B cell (primary cell): ENCODE measurements at regions not wholly inside any gene's neighbourhood (a gene's known extent, or its start where the extent isn't known, plus 50 kb on each side); places are given as distances from the start of the nearest gene placed in this dataset.

Experiments used
- ATAC-seq: fragments of 200-7000 bp; cut with Tn5 transposase; one replicate; pipeline ENCODE4 v1.10.0; 2021; ENCODE audit warnings: low read depth, mild to moderate bottlenecking, moderate number of reproducible peaks, moderate library complexity
- CTCF ChIA-PET: fragments of 350-600 bp; sonication (Branson Sonifier 250); formaldehyde crosslinking; loops from one replicate; lab custom pipeline; 2021; ENCODE audit warnings: antibody characterized with exemption, inconsistent platforms; lab: Charles Lee
- POLR2A ChIA-PET: fragments of 350-600 bp; sonication (Branson Sonifier 250); formaldehyde crosslinking; loops from one replicate; lab custom pipeline; 2021; ENCODE audit warnings: antibody characterized with exemption; lab: Charles Lee
- DNase-seq: peaks from one replicate; pipeline ENCODE4 v3.0.0; 2013
- H2AFZ ChIP-seq: 2 replicates; pipeline ENCODE4 v1.6.1; 2012; ENCODE audit warnings: mild to moderate bottlenecking, low read depth, low read length; ENCODE audit not compliant: insufficient read depth, poor library complexity, severe bottlenecking
- H3K27ac ChIP-seq, 2 donors: 1 replicate in 1 of 2; 2 replicates in 1 of 2; pipeline ENCODE4 v1.5.1; 2012 to 2013; ENCODE audit warnings: low read length in 2 of 2, mild to moderate bottlenecking in 2 of 2, moderate library complexity in 1 of 2
- H3K27me3 ChIP-seq, 4 experiments: fragments of 200-600 bp in 1 of 4; sonication (generic) in 1 of 4; replicated peaks in 1 of 4; 1 replicate in 2 of 4; 2 replicates in 2 of 4; pipeline versions ENCODE4 v1.6.1 to v1.7.0; 2013 to 2016; ENCODE audit warnings: low read length in 3 of 4, mild to moderate bottlenecking in 2 of 4, mixed read lengths in 1 of 4, moderate library complexity in 1 of 4; ENCODE audit not compliant: insufficient read depth in 4 of 4, control insufficient read depth in 3 of 4; ENCODE audit errors: control extremely low read depth in 1 of 4
- H3K36me3 ChIP-seq, 2 experiments: replicated peaks in 1 of 2; 1 replicate in 1 of 2; 2 replicates in 1 of 2; pipeline versions ENCODE4 v1.6.1 to v1.7.1; 2013; ENCODE audit warnings: low read length in 1 of 2; ENCODE audit not compliant: insufficient read depth in 2 of 2, control insufficient read depth in 1 of 2; ENCODE audit errors: control extremely low read depth in 1 of 2, extremely low read depth in 1 of 2
- H3K4me1 ChIP-seq, 2 donors: fragments of 200-600 bp in 1 of 2; sonication (generic) in 1 of 2; 1 replicate in 1 of 2; 2 replicates in 1 of 2; pipeline versions ENCODE4 v1.5.1 to v1.6.1; 2013 to 2017; ENCODE audit warnings: low read length in 2 of 2; ENCODE audit not compliant: control insufficient read depth in 2 of 2, insufficient read depth in 2 of 2
- H3K4me2 ChIP-seq: replicated peaks from 2 replicates; pipeline ENCODE3; 2012; ENCODE audit warnings: mild to moderate bottlenecking, low read depth, low read length; ENCODE audit not compliant: poor library complexity, severe bottlenecking
- H3K4me3 ChIP-seq, 5 experiments: fragments of 200-600 bp in 1 of 5; sonication (generic) in 1 of 5; 1 replicate in 3 of 5; 2 replicates in 2 of 5; pipeline versions ENCODE4 v1.5.1 to v1.7.0; 2011 to 2016; ENCODE audit warnings: low read length in 4 of 5, mild to moderate bottlenecking in 4 of 5, low read depth in 2 of 5, control low read depth in 1 of 5, moderate library complexity in 1 of 5; ENCODE audit not compliant: insufficient read depth in 1 of 5; ENCODE audit errors: control extremely low read depth in 1 of 5, extremely low read depth in 1 of 5
- H3K79me2 ChIP-seq: fragments of 200-600 bp; sonication (generic); one replicate; pipeline ENCODE4 v1.6.0; 2016; ENCODE audit warnings: low read length; ENCODE audit not compliant: control insufficient read depth, insufficient read depth
- H3K9ac ChIP-seq: fragments of 200-600 bp; sonication (generic); 2 replicates; pipeline ENCODE4 v1.6.1; 2017; ENCODE audit warnings: mild to moderate bottlenecking, low read length, moderate library complexity
- H3K9me3 ChIP-seq, 3 donors: one replicate each; pipeline versions ENCODE4 v1.6.1 to v1.7.1; 2013; ENCODE audit warnings: low read length in 2 of 3; ENCODE audit not compliant: control insufficient read depth in 2 of 3, insufficient read depth in 1 of 3; ENCODE audit errors: control extremely low read depth in 1 of 3
- H4K20me1 ChIP-seq: 2 replicates; pipeline ENCODE4 v1.6.0; 2012; ENCODE audit warnings: mild to moderate bottlenecking, low read length; ENCODE audit not compliant: insufficient read depth, control insufficient read depth, poor library complexity, severe bottlenecking
- H3K27ac Mint-ChIP-seq: one replicate; pipeline ENCODE4 v1.8.0; 2021; ENCODE audit warnings: mixed read lengths
- H3K27me3 Mint-ChIP-seq: one replicate; pipeline ENCODE4 v1.8.0; 2021; ENCODE audit warnings: mixed read lengths
- H3K4me1 Mint-ChIP-seq: one replicate; pipeline ENCODE4 v1.8.0; 2021; ENCODE audit warnings: mixed read lengths
- H3K4me3 Mint-ChIP-seq: one replicate; pipeline ENCODE4 v1.8.0; 2021; ENCODE audit warnings: mixed read lengths
- H3K9me3 Mint-ChIP-seq: one replicate; pipeline ENCODE4 v1.8.0; 2022; ENCODE audit warnings: mixed read lengths; ENCODE audit not compliant: insufficient read depth
- CTCF ChIP-seq: fragments of 200-600 bp; IDR thresholded peaks from one replicate; pipeline ENCODE4 v1.8.0; 2022; ENCODE audit warnings: antibody characterized with exemption, mild to moderate bottlenecking
- EZH2 ChIP-seq: IDR thresholded peaks from 2 replicates; pipeline ENCODE4 v1.6.1; 2012; ENCODE audit warnings: borderline replicate concordance, low read depth, mild to moderate bottlenecking, moderate library complexity, low read length; ENCODE audit not compliant: insufficient read depth, poor library complexity, severe bottlenecking
- WGBS: methylation state at CpG from one replicate; pipeline ENCODE4 v1.1.5; 2013; ENCODE audit warnings: missing lambda C conversion rate; ENCODE audit not compliant: insufficient coverage; 5-methylcytosine and 5-hydroxymethylcytosine counted together
- intact Hi-C: fragments of 100-400 bp; cut with micrococcal nuclease; formaldehyde crosslinking; loops from one replicate; pipeline ENCODE4 v1.10.0; 2022

- H3K27me3 Mint-ChIP-seq = no peaks in the 10 kb centered on the region
- intact Hi-C loops = no loop called here
- TF ChIP-seq EZH2 (no peak), CTCF (no peak)
- H3K4me3 Mint-ChIP-seq = no peak overlapping the region
- no peaks in the 10 kb centered on the region for H3K4me1 ChIP-seq
- no peak for DNase-seq
- no peaks in the 10 kb centered on the region for H3K4me1 Mint-ChIP-seq
- POLR2A ChIA-PET = no interaction called here
- H3K9me3 ChIP-seq = peaks cover 0 to 8% (median 0%) of the 10 kb centered on the region in 3 donors
- ATAC-seq = no peak
- no peak overlapping the region for H3K27ac ChIP-seq
- H3K36me3 ChIP-seq = no peaks in the 10 kb centered on the region
- H3K79me2 ChIP-seq = no peaks in the 10 kb centered on the region
- no peak overlapping the region for H3K27ac Mint-ChIP-seq
- no peak overlapping the region for H3K9ac ChIP-seq
- no peaks in the 10 kb centered on the region for H4K20me1 ChIP-seq
- no peak overlapping the region for H3K4me3 ChIP-seq
- H3K4me2 ChIP-seq = no peak overlapping the region
- WGBS = no CpG with 5 or more reads among the region's 2 CpGs
- H2AFZ ChIP-seq = no peak overlapping the region
- CTCF ChIA-PET = no interaction called here
- no peaks in the 10 kb centered on the region for H3K27me3 ChIP-seq
- H3K9me3 Mint-ChIP-seq = peaks cover 5% of the 10 kb centered on the region
Observed at GRCh38 chr2:83827618-83828017, 631.5 kb downstream of the SUCLG1 start.

- H3K27me3 ChIP-seq = no peaks in the 10 kb centered on the region
Observed at GRCh38 chr2:83826577-83826976, 632.5 kb downstream of the SUCLG1 start.

More at GRCh38 chr2:83826577-83826976, 632.5 kb downstream of the SUCLG1 start:
- H3K9me3 Mint-ChIP-seq = peaks cover 5% of the 10 kb centered on the region
- H3K4me1 Mint-ChIP-seq = no peaks in the 10 kb centered on the region
- ATAC-seq = no peak
- Histone ChIP-seq H4K20me1 (no peaks in the 10 kb centered on the region), H3K4me3 (no peak overlapping the region), H3K4me2 (no peak overlapping the region), H3K9me3 (peaks cover 0 to 8% (median 0%) of the 10 kb centered on the region in 3 donors), H3K36me3 (no peaks in the 10 kb centered on the region), H2AFZ (no peak overlapping the region), H3K27ac (no peak overlapping the region), H3K9ac (no peak overlapping the region), H3K79me2 (no peaks in the 10 kb centered on the region), H3K4me1 (no peaks in the 10 kb centered on the region)
- DNase-seq = no peak
- CTCF ChIA-PET = no interaction called here
- no peaks in the 10 kb centered on the region for H3K27me3 Mint-ChIP-seq
- 83% methylated on average over 3 of the region's 5 CpGs for WGBS
- H3K27ac Mint-ChIP-seq = no peak overlapping the region
- TF ChIP-seq EZH2 = no peak
- TF ChIP-seq CTCF = no peak
- POLR2A ChIA-PET = no interaction called here
- no peak overlapping the region for H3K4me3 Mint-ChIP-seq
- intact Hi-C loops = no loop called here
